Upper lobe of right lung (tissue), 1 donor: ENCODE measurements at regions not wholly inside any gene's neighbourhood (a gene's known extent, or its start where the extent isn't known, plus 50 kb on each side); places are given as distances from the start of the nearest gene placed in this dataset.
"Not testable (repeated sequence)": the region's sequence is repeated elsewhere in the genome, so short reads cannot be mapped to it uniquely, and the experiment has no call there.

Source experiments
- ATAC-seq: fragments of 200-7000 bp; cut with Tn5 transposase; one replicate; pipeline ENCODE4 v1.9.1; 2020; ENCODE audit warnings: mild to moderate bottlenecking, moderate library complexity
- DNase-seq: peaks from one replicate; pipeline ENCODE4 v3.0.0-alpha.2; 2020
- H3K27ac ChIP-seq: fragments of 200-600 bp; one replicate; pipeline ENCODE4 v1.8.0; 2022
- H3K27me3 ChIP-seq: fragments of 200-600 bp; one replicate; pipeline ENCODE4 v1.8.0; 2022; ENCODE audit warnings: mild to moderate bottlenecking
- H3K36me3 ChIP-seq: fragments of 200-600 bp; one replicate; pipeline ENCODE4 v1.8.0; 2022
- H3K4me1 ChIP-seq: fragments of 200-600 bp; one replicate; pipeline ENCODE4 v1.8.0; 2022
- H3K4me3 ChIP-seq: fragments of 200-600 bp; one replicate; pipeline ENCODE4 v1.8.0; 2022; ENCODE audit warnings: mild to moderate bottlenecking
- H3K9me3 ChIP-seq: fragments of 200-600 bp; one replicate; pipeline ENCODE4 v1.8.0; 2022
- CTCF ChIP-seq: fragments of 200-600 bp; IDR thresholded peaks from one replicate; pipeline ENCODE4 v1.8.0; 2022; ENCODE audit warnings: antibody characterized with exemption
- intact Hi-C: fragments of 100-400 bp; cut with DNase I; formaldehyde crosslinking; loops from one replicate; pipeline ENCODE4 v1.11.0; 2022
- donor health status: DM: no; HTN: yes; CAD: no; lungs with severe emphysema.

DNA sequence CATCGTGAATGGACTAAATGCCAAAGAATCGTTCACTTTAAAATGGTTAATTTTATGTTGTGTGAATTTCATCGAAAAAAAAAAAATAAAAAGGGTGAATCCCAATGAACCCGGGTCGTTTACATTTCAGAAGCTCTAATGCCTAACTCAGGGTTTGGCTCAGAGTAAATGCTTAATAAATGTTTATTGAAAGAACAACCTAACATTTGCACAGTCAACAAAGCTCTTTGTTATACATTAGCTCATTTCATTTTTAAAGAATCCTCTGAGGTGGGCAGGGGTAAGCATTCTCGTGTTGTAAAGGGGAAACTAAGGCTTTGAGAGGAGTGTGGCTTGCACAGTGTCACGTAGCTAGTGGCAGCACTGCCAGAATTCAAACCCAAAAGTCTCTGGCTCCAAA, 109.5 kb downstream of the RPLP1 start:
- H3K4me3 ChIP-seq = no peak overlapping the region
- TF ChIP-seq CTCF = no peak
- no peak overlapping the region for H3K27ac ChIP-seq
- intact Hi-C loops = no loop called here
- no peaks in the 10 kb centered on the region for H3K9me3 ChIP-seq
- DNase-seq (no peak), ATAC-seq (no peak)
- no peaks in the 10 kb centered on the region for H3K36me3 ChIP-seq
- no peaks in the 10 kb centered on the region for H3K27me3 ChIP-seq
- H3K4me1 ChIP-seq = no peaks in the 10 kb centered on the region

GRCh38 chr15:69562564-69562963, 109.9 kb downstream of the RPLP1 start:
- no peaks in the 10 kb centered on the region for H3K36me3 ChIP-seq
- H3K9me3 ChIP-seq = no peaks in the 10 kb centered on the region
- intact Hi-C loops = no loop called here
- no peaks in the 10 kb centered on the region for H3K4me1 ChIP-seq
- no peaks in the 10 kb centered on the region for H3K27me3 ChIP-seq
- H3K4me3 ChIP-seq = no peak overlapping the region
- ATAC-seq (no peak), DNase-seq (no peak)
- no peak for TF ChIP-seq CTCF
- no peak overlapping the region for H3K27ac ChIP-seq

DNA sequence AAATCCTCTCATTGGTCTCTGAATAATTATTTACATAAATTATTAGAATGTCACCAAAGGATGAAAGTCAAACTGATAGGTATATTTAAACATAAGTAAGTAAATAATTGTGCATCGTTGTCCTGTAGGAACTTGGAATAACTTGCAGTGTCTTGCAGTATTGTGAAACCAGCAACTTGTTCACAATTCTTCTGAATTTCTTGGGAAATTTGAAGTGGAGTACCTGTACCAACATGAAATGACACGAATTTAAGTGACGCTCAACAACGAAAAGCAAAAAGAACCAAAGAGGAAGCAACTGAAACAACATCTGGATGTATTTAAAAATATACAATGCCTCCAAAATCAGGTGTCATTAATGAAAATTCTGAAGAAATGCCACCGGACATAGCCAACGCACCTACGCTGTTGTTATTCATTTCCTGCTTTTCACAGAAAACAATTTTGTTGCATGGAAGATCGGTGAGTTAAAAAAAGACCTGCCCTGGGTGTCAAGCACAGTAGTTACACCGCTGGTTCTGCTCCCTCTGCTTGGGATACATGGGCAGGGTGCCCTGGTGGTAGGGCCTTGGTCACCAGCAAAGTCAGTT, 112.5 kb downstream of the RPLP1 start:
- DNase-seq (no peak), ATAC-seq (no peak)
- no peak for TF ChIP-seq CTCF
- Histone ChIP-seq H3K4me1 (no peaks in the 10 kb centered on the region), H3K9me3 (no peaks in the 10 kb centered on the region), H3K27me3 (no peaks in the 10 kb centered on the region), H3K27ac (no peak overlapping the region), H3K4me3 (no peak overlapping the region), H3K36me3 (no peaks in the 10 kb centered on the region)
- intact Hi-C loops = no loop called here

GRCh38 chr15:69567238-69567760, 114.7 kb downstream of the RPLP1 start:
- H3K27ac ChIP-seq, H3K4me3 ChIP-seq, H3K36me3 ChIP-seq, H3K4me1 ChIP-seq, H3K9me3 ChIP-seq, DNase-seq, H3K27me3 ChIP-seq, ATAC-seq, intact Hi-C loops: not testable (repeated sequence)

DNA sequence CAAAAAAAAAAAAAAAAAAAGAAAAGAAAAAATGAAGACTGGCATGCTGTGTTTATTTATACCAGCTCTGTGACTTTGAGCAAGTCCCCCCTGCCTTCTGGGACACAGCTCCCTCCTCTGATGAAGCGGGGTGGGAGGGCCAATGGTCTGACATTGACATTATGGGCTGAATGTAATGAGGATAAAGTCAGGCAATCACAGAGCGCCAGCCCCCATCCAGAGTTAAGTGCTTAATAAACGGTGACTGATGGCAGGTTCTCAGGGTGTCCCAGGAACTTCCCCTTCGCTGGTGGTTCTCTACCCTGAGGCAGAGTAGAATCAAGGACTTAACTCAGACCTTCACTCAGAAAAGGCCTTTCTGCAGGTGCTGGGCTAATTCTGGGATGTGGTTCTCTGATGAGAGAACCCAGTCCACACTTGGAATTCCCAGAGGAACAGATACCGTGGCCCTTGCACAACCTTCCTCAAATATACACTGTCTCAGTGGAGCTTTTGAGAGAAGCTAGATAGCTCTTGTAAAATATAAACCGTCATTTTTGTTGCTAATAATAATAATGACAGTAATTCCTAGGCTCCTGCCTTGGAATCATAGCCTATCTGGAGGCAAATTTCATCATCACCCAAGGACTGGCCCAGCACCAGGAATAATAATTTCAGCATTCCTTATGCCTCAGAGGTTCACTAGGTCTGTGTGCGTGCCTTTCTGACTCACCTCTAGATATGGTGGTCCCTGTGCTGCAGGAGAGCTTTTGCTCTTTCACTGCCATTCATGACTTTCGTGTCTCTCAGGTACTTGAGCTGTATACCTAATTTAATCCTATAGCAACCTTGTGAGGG, 115.8 kb downstream of the RPLP1 start:
- ATAC-seq = no peak
- intact Hi-C loops = no loop called here
- Histone ChIP-seq H3K4me1 (no peaks in the 10 kb centered on the region), H3K27me3 (no peaks in the 10 kb centered on the region), H3K36me3 (no peaks in the 10 kb centered on the region), H3K27ac (no peak overlapping the region), H3K9me3 (no peaks in the 10 kb centered on the region), H3K4me3 (no peak overlapping the region)
- no peak for DNase-seq
- TF ChIP-seq CTCF = no peak

DNA sequence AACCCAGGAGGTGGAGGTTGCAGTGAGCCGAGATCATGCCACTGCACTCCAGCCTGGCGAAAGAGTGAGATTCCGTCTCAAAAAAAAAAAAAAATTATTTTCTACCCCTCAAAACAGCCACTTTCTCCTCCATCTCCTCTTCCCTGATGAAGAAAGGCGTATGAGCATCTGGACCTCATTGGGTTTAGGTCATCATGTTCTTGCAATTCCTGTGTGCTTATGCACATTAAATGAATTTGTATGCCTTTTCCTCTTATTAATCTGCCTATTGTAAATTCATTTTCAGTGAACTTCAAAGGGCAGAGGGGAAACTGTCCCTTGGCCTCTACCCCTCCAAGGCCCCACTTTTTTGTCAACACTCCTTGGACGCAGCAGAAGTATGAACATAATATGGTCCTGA, 117.8 kb downstream of the RPLP1 start:
- intact Hi-C loops = no loop called here
- Histone ChIP-seq H3K36me3 (no peaks in the 10 kb centered on the region), H3K9me3 (no peaks in the 10 kb centered on the region), H3K27ac (no peak overlapping the region), H3K27me3 (no peaks in the 10 kb centered on the region), H3K4me3 (no peak overlapping the region), H3K4me1 (no peaks in the 10 kb centered on the region)
- ATAC-seq = no peak
- no peak for TF ChIP-seq CTCF
- DNase-seq = no peak
